HepG2 (cell line): ENCODE measurements at regions not wholly inside any gene's neighbourhood (a gene's known extent, or its start where the extent isn't known, plus 50 kb on each side); places are given as distances from the start of the nearest gene placed in this dataset.

Experiments used
- ATAC-seq: fragments of 200-7000 bp; cut with Tn5 transposase; 3 replicates; pipeline ENCODE4 v1.9.1; 2020; ENCODE audit warnings: mild to moderate bottlenecking, moderate library complexity
- BruUV-seq: library from RNA; stranded (reverse); fragments of 400-500 nt; replicated peaks from 2 replicates; lab custom pipeline; 2021; lab: Mats Ljungman, UMichigan
- CTCF ChIA-PET: fragments of 300-600 bp; formaldehyde crosslinking; extraction: SDS; loops from one replicate; lab custom pipeline; 2021; ENCODE audit warnings: low total read pairs, inconsistent platforms, low intra/inter-chr PET ratio; lab: Yijun Ruan, JAX
- POLR2A ChIA-PET: fragments of 350-600 bp; sonication (Branson Sonifier 250); formaldehyde crosslinking; loops from one replicate; lab custom pipeline; 2020; ENCODE audit warnings: antibody characterized with exemption, inconsistent platforms; lab: Yijun Ruan, JAX
- DNase-seq: peaks from one replicate; pipeline ENCODE4 v3.0.0-alpha.2; 2015; ENCODE audit warnings: low spot score
- FAIRE-seq: peaks from 3 replicates; lab custom pipeline; 2011; peaks lifted over from hg19 to GRCh38; lab: Jason Lieb, UNC
- H2AFZ ChIP-seq: one replicate; pipeline ENCODE4 v1.6.1; 2011; ENCODE audit warnings: low read length, inconsistent platforms
- H3K27ac ChIP-seq: fragments of 300-600 bp; 3 replicates; pipeline ENCODE4 v1.8.0; 2011; ENCODE audit warnings: mixed run types, mild to moderate bottlenecking, mixed read lengths, low read length, inconsistent platforms; ENCODE audit not compliant: insufficient read depth; ENCODE audit errors: extremely low read length
- H3K27me3 ChIP-seq, 2 experiments: fragments of 200-600 bp in 1 of 2; 2 replicates in 1 of 2; 3 replicates in 1 of 2; pipeline versions ENCODE4 v1.6.0 to v1.8.0; 2011; ENCODE audit warnings: low read length in 2 of 2, mild to moderate bottlenecking in 2 of 2, moderate library complexity in 2 of 2, inconsistent platforms in 1 of 2; ENCODE audit not compliant: insufficient read depth in 2 of 2, control insufficient read depth in 1 of 2
- H3K36me3 ChIP-seq, 2 experiments: fragments of 200-600 bp in 1 of 2; replicated peaks in 1 of 2; 2 replicates in 1 of 2; 3 replicates in 1 of 2; pipeline versions ENCODE4 v1.5.1 to v1.8.0; 2011; ENCODE audit warnings: low read length in 2 of 2, inconsistent platforms in 1 of 2; ENCODE audit not compliant: insufficient read depth in 2 of 2, control insufficient read depth in 1 of 2
- H3K4me1 ChIP-seq: 2 replicates; pipeline ENCODE4 v1.5.1; 2012; ENCODE audit warnings: low read length, inconsistent platforms; ENCODE audit not compliant: insufficient read depth
- H3K4me2 ChIP-seq: 2 replicates; pipeline ENCODE4 v1.6.0; 2011; ENCODE audit warnings: low read depth, low read length, inconsistent platforms
- H3K4me3 ChIP-seq, 3 experiments: fragments of 200-600 bp in 1 of 3; sonication (generic), shearing (Covaris generic) in 1 of 3; replicated peaks in 1 of 3; 2 replicates each; pipeline ENCODE4 v1.5.1; 2011 to 2016; ENCODE audit warnings: low read length in 3 of 3, inconsistent platforms in 2 of 3, low read depth in 2 of 3, mild to moderate bottlenecking in 2 of 3, control low read depth in 1 of 3, mixed read lengths in 1 of 3; ENCODE audit not compliant: insufficient read depth in 1 of 3
- H3K79me2 ChIP-seq: one replicate; pipeline ENCODE4 v1.6.1; 2011; ENCODE audit warnings: low read length, inconsistent platforms; ENCODE audit not compliant: insufficient read depth
- H3K9ac ChIP-seq: 2 replicates; pipeline ENCODE4 v1.6.0; 2011; ENCODE audit warnings: mild to moderate bottlenecking, low read depth, low read length, inconsistent platforms; ENCODE audit not compliant: insufficient read depth
- H3K9me3 ChIP-seq: 2 replicates; pipeline ENCODE4 v1.5.1; 2012; ENCODE audit warnings: mild to moderate bottlenecking, low read length
- H4K20me1 ChIP-seq: 2 replicates; pipeline ENCODE4 v1.6.0; 2011; ENCODE audit warnings: inconsistent platforms, mild to moderate bottlenecking, low read length, moderate library complexity; ENCODE audit not compliant: insufficient read depth
- ASH2L ChIP-seq: fragments of 300-600, 200-600 bp; sonication (generic); IDR thresholded peaks from 2 replicates; pipeline ENCODE4 v1.7.0; 2017; ENCODE audit warnings: low read depth, mild to moderate bottlenecking, moderate library complexity, mixed read lengths, low read length; ENCODE audit not compliant: insufficient read length
- FOXP1 ChIP-seq, 2 experiments: fragments of 450-650 bp in 1 of 2; IDR thresholded peaks; 2 replicates each; pipeline ENCODE4 v1.6.1; 2017 to 2018; ENCODE audit warnings: antibody characterized with exemption in 1 of 2
- MLXIP ChIP-seq: sonication (generic); formaldehyde crosslinking; IDR thresholded peaks from 2 replicates; pipeline ENCODE4 v1.9.0; 2021; ENCODE audit warnings: missing genetic modification reagents, borderline replicate concordance
- MYC ChIP-seq: sonication (generic); formaldehyde crosslinking; IDR thresholded peaks from 2 replicates; pipeline ENCODE4 v1.9.0; 2021; ENCODE audit warnings: missing genetic modification reagents, borderline replicate concordance
- TFDP2 ChIP-seq: sonication (generic); formaldehyde crosslinking; IDR thresholded peaks from 2 replicates; pipeline ENCODE4 v1.4.0; 2020; ENCODE audit warnings: missing genetic modification reagents
- ZFP36L1 ChIP-seq: sonication (generic); formaldehyde crosslinking; IDR thresholded peaks from 2 replicates; pipeline ENCODE4 v1.8.0; 2022; ENCODE audit warnings: mild to moderate bottlenecking, missing genetic modification reagents, moderate library complexity
- ZNF18 ChIP-seq: sonication (generic); formaldehyde crosslinking; IDR thresholded peaks from 2 replicates; pipeline ENCODE4 v1.8.0; 2022; ENCODE audit warnings: mild to moderate bottlenecking, missing genetic modification reagents; ENCODE audit not compliant: insufficient replicate concordance
- ZNF296 ChIP-seq: sonication (generic); formaldehyde crosslinking; conservative IDR thresholded peaks from 2 replicates; pipeline ENCODE4 v1.5.0; 2020; ENCODE audit warnings: mild to moderate bottlenecking, missing genetic modification reagents
- ZNF75D ChIP-seq: sonication (generic); formaldehyde crosslinking; IDR thresholded peaks from 2 replicates; pipeline ENCODE4 v1.8.1; 2023; ENCODE audit warnings: missing genetic modification reagents, mild to moderate bottlenecking, borderline replicate concordance
- ZNF773 ChIP-seq: sonication (generic); formaldehyde crosslinking; IDR thresholded peaks from 2 replicates; pipeline ENCODE4 v1.4.0; 2020; ENCODE audit warnings: missing genetic modification reagents, borderline replicate concordance
- ZNF781 ChIP-seq: sonication (generic); formaldehyde crosslinking; IDR thresholded peaks from 2 replicates; pipeline ENCODE4 v1.5.1; 2020; ENCODE audit warnings: borderline replicate concordance, mild to moderate bottlenecking, missing genetic modification reagents; ENCODE audit errors: not compliant biosample characterization
- ZNF850 ChIP-seq: sonication (generic); formaldehyde crosslinking; conservative IDR thresholded peaks from 2 replicates; pipeline ENCODE4 v1.9.0; 2021; ENCODE audit warnings: mild to moderate bottlenecking, missing genetic modification reagents
- WGBS: methylation state at CpG from one replicate; pipeline ENCODE4 v1.1.6; 2017; ENCODE audit warnings: low lambda C conversion rate; 5-methylcytosine and 5-hydroxymethylcytosine counted together
- in situ Hi-C: cut with HindIII; loops from 2 replicates; pipeline ENCODE4 v1.10.0; 2017; ENCODE audit warnings: low pct_unique_long_range_greater_than_20kb; ENCODE audit not compliant: extremely low pct_ligation_motif_present
- intact Hi-C: fragments of 100-400 bp; cut with micrococcal nuclease; formaldehyde crosslinking; loops from one replicate; pipeline ENCODE4 v1.10.0; 2022; ENCODE audit not compliant: unreplicated experiment

- TF ChIP-seq MLXIP (CRISPR knock-in tag) (no peak), ZNF18 (CRISPR knock-in tag) (no peak)
These were observed 330.3 kb upstream of the CTNNB1 start (continued) for GRCh38 chr3:40869013-40869412.

- Histone ChIP-seq H2AFZ (no peak overlapping the region), H3K4me3 (no peak overlapping the region), H3K27ac (no peak overlapping the region), H4K20me1 (no peaks in the 10 kb centered on the region), H3K4me2 (no peak overlapping the region), H3K79me2 (no peaks in the 10 kb centered on the region), H3K36me3 (no peaks in the 10 kb centered on the region), H3K9me3 (no peaks in the 10 kb centered on the region), H3K27me3 (no peaks in the 10 kb centered on the region), H3K4me1 (peaks cover 68% of the 10 kb centered on the region), H3K9ac (no peak overlapping the region)
- CTCF ChIA-PET: no interaction called here
- in situ Hi-C loops (no loop called here), intact Hi-C loops (loop anchor here (10.0 kb wide), 2 partner anchors 65 to 285 kb away; no protein-coding TSS in a partner anchor)
- ATAC-seq: peak; percentile 56
- no peak for FAIRE-seq
- POLR2A ChIA-PET: no interaction called here
- TF ChIP-seq FOXP1 (IDR thresholded peaks at IDR 0.05) (no peak), FOXP1 (CRISPR knock-in tag; IDR thresholded peaks at IDR 0.05) (no peak), TFDP2 (CRISPR knock-in tag) (no peak), ZFP36L1 (no peak), MYC (CRISPR knock-in tag) (no peak), ZNF773 (CRISPR knock-in tag) (no peak), ZNF296 (CRISPR knock-in tag) (no peak), ZNF850 (CRISPR knock-in tag) (no peak), ASH2L (no peak), ZNF781 (no peak), ZNF75D (CRISPR knock-in tag) (no peak)
- no peak for DNase-seq
- WGBS: 50% methylated on average over 1 of the region's 2 CpGs
- BruUV-seq: no TSS peak
These were observed 329.4 kb upstream of the CTNNB1 start for GRCh38 chr3:40869939-40870338.
